ENCODE measurements at regions not wholly inside any gene's neighbourhood (a gene's known extent, or its start where the extent isn't known, plus 50 kb on each side); places are given as distances from the start of the nearest gene placed in this dataset.

DNA sequence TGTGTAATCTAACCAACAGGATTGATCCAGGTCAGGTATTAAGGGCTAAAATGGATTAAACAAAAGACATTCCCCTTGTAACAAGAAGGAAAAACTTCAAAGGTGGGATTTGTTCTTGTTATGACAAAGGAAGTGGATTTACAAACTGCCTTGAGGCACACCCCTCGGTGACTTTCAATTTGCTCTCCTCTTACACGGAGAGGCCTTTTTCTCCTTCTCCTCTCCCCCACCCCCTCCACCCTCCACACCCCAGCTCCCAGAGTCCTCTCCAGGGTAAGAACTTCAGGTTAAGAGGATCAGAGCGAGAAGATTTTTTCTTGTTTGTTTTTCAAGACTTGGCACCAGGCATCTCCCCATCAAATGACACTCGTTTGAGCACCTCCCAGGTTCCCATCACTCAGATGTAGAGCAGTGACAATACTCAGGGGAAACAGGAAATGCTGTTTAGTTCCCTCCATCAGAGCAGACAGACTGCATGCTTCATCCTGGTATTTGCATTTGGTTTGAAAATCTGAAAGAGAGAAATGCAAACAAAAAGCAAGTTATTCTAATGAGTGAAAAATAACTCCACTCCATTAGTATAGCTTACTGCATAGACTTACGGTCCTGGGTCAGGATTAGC, 77.6 kb upstream of the TMEM260 start:
- no peak for DNase-seq (ENCODE audit: low read depth)

DNA sequence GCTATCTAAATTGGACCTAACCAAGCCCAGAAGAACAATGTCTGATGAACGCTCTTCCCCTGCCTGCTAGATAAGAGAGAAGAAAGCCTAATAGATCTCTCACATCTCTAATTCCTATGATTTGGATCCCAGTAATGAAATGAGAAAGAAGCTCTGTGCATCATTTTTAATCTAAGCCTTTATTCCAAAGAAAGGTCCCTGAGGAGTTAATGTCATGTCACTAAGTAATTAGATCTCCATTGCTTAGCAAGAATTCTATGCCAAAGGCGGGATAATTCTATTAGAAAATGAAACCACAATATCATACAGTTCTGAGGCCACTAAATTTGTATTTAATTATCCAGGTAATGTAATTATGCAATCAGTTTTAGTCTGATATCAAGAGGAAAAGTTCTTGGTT, 74.2 kb upstream of the TMEM260 start:
- no peak for DNase-seq (ENCODE audit: low read depth)

DNA sequence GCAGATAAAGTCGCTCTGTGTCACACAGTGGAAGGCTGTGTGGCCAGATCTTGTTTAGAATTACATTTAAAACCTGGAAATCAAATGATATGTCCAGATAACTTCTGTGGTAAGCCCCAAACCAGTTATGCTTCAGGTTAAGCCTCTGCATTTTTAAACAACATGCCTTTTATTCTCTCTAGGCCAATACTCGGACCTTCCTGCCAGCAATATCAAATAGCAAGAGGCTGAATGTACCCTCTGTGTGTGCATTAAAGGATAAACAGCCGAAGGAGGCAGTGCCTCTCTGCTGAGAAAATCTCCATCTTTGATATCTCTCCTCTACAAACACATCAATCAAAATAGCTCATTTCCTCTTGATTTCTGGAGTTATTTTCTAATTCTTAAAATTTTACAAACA, 67.1 kb upstream of the TMEM260 start:
- DNase-seq (ENCODE audit: low read depth): no peak

DNA sequence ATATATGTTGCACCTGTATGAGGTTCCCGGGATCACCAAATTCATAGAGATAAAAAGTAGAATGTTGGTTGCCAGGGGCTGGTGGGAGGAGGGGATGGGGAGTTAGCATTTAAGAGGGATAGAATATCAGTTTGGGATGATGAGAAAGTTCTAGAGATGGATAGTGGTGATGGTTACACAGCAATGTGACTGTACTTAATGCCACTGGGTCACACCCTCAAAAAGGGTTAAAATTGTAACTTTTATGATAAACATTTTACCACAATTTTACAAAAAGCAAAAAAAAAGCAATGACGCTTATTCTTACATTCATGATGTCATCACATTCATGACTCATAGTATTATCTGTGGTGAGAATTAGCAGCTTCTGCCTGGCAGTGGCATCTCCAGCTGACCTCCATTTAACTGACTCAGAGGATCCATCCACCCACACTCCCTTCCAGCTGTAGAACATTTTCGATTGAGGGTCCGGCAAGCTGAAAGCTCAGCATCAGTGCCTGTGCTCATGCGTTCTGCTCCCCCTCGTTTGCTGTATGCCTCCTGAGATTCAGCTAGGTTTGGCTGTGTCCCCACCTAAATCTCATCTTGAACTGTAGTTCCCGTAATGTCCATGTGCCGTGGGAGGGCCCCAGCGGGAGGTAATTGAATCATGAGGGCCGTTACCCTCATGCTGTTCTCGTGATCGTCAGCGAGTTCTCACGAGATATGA, 64.8 kb upstream of the TMEM260 start:
- DNase-seq (ENCODE audit: low read depth): no peak

DNA sequence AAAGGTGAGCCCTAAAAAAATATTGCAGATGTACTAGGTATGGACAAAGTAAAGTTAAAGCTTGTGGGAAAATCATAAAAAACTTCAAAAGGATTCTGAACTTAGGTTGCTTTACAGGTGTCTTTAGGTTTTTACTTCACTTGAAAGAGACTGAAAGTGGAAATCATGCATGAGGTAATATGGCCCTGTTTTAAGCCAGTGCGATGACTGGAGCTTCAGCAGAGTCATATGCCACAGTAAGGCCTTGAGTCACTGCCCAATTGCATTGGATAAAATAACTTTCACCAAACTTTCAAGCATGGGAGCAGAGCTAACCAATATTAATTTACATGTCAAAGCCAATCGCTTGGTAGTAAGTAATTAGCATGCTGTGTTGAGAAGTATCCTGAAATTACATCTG, 63.9 kb upstream of the TMEM260 start:
- DNase-seq (ENCODE audit: low read depth): no peak

DNA sequence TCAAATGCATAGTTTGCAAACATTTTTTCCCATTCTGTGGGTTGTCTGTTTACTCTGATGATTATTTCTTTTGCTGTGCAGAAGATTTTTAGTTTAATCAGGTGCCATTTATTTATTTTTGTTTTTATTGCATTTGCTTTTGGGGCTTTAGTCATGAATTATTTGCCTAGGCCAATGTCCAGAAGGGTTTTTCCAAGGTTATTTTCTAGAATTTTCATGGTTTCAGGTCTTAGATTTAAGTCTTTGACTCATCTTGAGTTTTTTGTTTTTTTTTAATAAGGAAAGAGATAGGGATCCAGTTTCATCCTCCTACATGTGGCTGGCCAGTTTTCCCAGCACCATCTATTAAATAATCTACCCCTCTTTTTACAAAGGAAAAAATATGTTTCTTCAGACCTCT, 57.2 kb upstream of the TMEM260 start:
- DNase-seq (ENCODE audit: low read depth): no peak

DNA sequence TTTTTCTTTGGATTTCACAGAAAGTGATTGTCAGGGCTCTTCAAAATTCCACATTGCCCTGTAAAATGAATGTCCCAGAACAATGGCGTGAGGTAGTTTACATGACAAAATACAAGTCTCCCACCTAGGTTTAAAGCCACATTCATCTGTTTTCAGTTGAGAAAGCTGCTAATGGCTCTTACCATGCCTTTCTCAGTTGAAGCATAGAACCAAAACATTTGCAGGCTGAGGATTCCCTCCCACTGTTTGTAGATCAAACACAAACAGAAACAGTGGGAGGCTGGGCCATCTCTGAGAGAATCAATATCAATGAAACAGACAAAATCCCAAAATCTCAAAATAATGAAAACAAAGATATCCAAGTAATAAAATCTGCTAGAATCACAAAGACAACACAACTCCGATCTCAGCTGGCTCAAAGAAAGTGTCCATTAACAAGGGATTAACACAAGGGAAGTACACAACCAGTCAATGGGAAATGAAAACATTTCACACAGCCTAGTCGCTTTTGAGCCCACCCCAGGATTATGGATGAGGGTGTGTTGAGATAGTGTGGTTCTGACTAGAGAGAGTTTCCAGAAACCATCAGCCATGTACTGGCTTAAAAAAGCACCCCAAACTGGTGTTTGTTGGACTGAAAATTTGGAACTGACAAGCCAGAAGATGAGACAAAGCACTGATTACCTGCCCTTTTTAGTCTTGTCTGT, 54.5 kb upstream of the TMEM260 start:
- no peak for DNase-seq (ENCODE audit: low read depth)

DNA sequence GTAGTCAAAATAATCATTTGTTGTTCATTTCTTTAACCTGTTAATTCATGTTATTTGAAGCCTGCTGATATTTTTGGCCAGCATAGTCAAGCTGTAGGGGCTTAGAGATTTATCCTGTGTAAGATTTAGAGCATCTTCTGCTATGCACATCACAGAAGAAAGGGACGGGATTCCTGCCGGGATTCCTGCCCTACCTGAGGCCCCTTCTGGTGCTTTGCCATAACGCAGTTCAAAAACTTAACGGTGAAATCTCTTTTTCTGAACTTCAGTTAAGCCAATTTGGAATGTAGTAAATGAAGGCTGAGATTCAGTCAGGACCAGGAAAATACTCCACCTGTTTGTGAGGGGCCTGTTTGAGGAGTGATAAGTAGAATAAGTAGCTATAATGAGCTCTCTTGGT, 50.7 kb upstream of the TMEM260 start:
- no peak for DNase-seq (ENCODE audit: low read depth)
